Keratinocyte (primary cell): ENCODE measurements at regions not wholly inside any gene's neighbourhood (a gene's known extent, or its start where the extent isn't known, plus 50 kb on each side); places are given as distances from the start of the nearest gene placed in this dataset.
"Not testable (repeated sequence)": the region's sequence is repeated elsewhere in the genome, so short reads cannot be mapped to it uniquely, and the experiment has no call there.

ENCODE experiments used
- CTCF ChIP-seq, 3 experiments: IDR thresholded peaks in 1 of 3; conservative IDR thresholded peaks in 1 of 3; optimal IDR thresholded peaks in 1 of 3; 2 replicates in 2 of 3; 3 replicates in 1 of 3; pipeline versions ENCODE3 to v1.5.1; 2011; ENCODE audit warnings: low read length in 3 of 3, mild to moderate bottlenecking in 3 of 3, moderate library complexity in 2 of 3, control low read depth in 1 of 3, inconsistent platforms in 1 of 3; ENCODE audit not compliant: insufficient read depth in 2 of 3; ENCODE audit errors: extremely low read depth in 1 of 3
- EZH2 ChIP-seq: IDR thresholded peaks from one replicate; pipeline ENCODE4 v1.6.1; 2012; ENCODE audit warnings: inconsistent platforms, mild to moderate bottlenecking, low read length, moderate library complexity

- TF ChIP-seq CTCF (optimal IDR thresholded peaks at IDR 0.05 in 1 of 3, IDR thresholded peaks at IDR 0.05 in 1 of 3, conservative IDR thresholded peaks at IDR 0.05 in 1 of 3; ENCODE audit: extremely low read depth in 1 of 3, insufficient read depth in 2 of 3, low read length in 3 of 3); EZH2: not testable (repeated sequence)
Measured at GRCh38 chr14:105619324-105619723, 92.9 kb downstream of the TMEM121 start.
